Gastrocnemius medialis (tissue), 4 donors: ENCODE measurements at regions not wholly inside any gene's neighbourhood (a gene's known extent, or its start where the extent isn't known, plus 50 kb on each side); places are given as distances from the start of the nearest gene placed in this dataset.

Experiments
- ATAC-seq, 2 donors: fragments of 150-250 bp; one replicate each; pipeline ENCODE4 v1.9.1; 2016
- DNase-seq, 2 donors: peaks; one replicate each; pipeline ENCODE4 v3.0.0-alpha.2; 2019
- H3K27ac ChIP-seq, 4 donors: fragments of 200-600 bp; sonication (generic); 1 replicate in 1 of 4; 2 replicates in 3 of 4; pipeline ENCODE4 v1.5.1; 2016 to 2018; ENCODE audit warnings: mild to moderate bottlenecking in 2 of 4, moderate library complexity in 1 of 4
- H3K27me3 ChIP-seq, 3 donors: fragments of 200-600 bp; sonication (generic) in 2 of 3; 1 replicate in 1 of 3; 2 replicates in 2 of 3; pipeline versions ENCODE4 v1.5.1 to v1.6.0; 2016 to 2019; ENCODE audit warnings: mild to moderate bottlenecking in 1 of 3, moderate library complexity in 1 of 3
- H3K36me3 ChIP-seq, 2 donors: fragments of 200-600 bp; sonication (generic) in 1 of 2; one replicate each; pipeline ENCODE4 v1.5.1; 2017 to 2018
- H3K4me1 ChIP-seq, 2 donors: fragments of 200-600 bp; sonication (generic) in 1 of 2; one replicate each; pipeline ENCODE4 v1.5.1; 2016 to 2017; ENCODE audit warnings: mild to moderate bottlenecking in 2 of 2
- H3K4me3 ChIP-seq, 4 donors: fragments of 200-600 bp; sonication (generic) in 3 of 4; 1 replicate in 1 of 4; 2 replicates in 3 of 4; pipeline ENCODE4 v1.5.1; 2016 to 2019; ENCODE audit warnings: mild to moderate bottlenecking in 2 of 4
- H3K9me3 ChIP-seq, 3 donors: fragments of 200-600 bp; sonication (generic) in 2 of 3; 1 replicate in 1 of 3; 2 replicates in 2 of 3; pipeline ENCODE4 v1.5.1; 2016 to 2019
- POLR2A ChIP-seq, 2 donors: fragments of 450-650 bp; IDR thresholded peaks; one replicate each; pipeline ENCODE4 v1.6.1; 2017; ENCODE audit warnings: antibody characterized with exemption in 2 of 2, mild to moderate bottlenecking in 2 of 2, moderate library complexity in 2 of 2
- in situ Hi-C, 4 donors: fragments of 200-750 bp; cut with MboI; loops; one replicate each; pipeline versions ENCODE4 v1.15.0 to v1.8.0; 2017; ENCODE audit warnings: low sequenced_read_pairs in 4 of 4
- intact Hi-C: fragments of 100-400 bp; cut with DNase I; formaldehyde crosslinking; loops from one replicate; pipeline ENCODE4 v1.15.1; 2023; ENCODE audit warnings: low total_unique reads
- TF ChIP-seq, protein P1 (sequence below), 5 experiments: fragments of 450-650 bp in 3 of 5; fragments of 200-600 bp in 2 of 5; sonication (generic) in 2 of 5; IDR thresholded peaks in 4 of 5; conservative IDR thresholded peaks in 1 of 5; 1 replicate in 4 of 5; 2 replicates in 1 of 5; pipeline ENCODE4 v1.5.1; 2016 to 2019; ENCODE audit warnings: antibody characterized with exemption in 5 of 5, mild to moderate bottlenecking in 3 of 5, moderate library complexity in 3 of 5

DNA sequence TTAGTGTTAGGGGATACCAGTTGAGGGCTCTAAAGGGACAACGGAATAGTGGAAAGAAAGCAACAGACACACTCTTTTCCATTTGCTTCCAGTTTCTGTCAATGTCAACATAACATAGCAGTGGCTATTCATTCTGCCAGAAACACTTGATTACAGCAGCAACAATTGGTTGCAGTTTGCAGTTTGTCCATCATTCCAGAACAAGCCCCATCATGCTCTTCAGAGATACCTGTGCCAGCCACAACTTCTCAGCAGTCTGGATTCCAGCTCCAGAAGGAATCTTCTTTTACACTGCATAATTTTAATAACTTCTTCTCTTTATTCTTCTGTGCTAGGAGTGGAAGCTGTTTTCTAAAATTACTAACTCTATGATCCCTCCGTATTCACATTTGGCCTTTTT lies 1521.4 kb downstream of the PLA2G4A start:
- intact Hi-C loops = no loop called here
- Histone ChIP-seq H3K4me3 (no peak overlapping the region), H3K27ac (no peak overlapping the region), H3K36me3 (no peaks in the 10 kb centered on the region), H3K4me1 (no peaks in the 10 kb centered on the region), H3K27me3 (no peaks in the 10 kb centered on the region), H3K9me3 (no peaks in the 10 kb centered on the region)
- TF ChIP-seq, protein P1, sequence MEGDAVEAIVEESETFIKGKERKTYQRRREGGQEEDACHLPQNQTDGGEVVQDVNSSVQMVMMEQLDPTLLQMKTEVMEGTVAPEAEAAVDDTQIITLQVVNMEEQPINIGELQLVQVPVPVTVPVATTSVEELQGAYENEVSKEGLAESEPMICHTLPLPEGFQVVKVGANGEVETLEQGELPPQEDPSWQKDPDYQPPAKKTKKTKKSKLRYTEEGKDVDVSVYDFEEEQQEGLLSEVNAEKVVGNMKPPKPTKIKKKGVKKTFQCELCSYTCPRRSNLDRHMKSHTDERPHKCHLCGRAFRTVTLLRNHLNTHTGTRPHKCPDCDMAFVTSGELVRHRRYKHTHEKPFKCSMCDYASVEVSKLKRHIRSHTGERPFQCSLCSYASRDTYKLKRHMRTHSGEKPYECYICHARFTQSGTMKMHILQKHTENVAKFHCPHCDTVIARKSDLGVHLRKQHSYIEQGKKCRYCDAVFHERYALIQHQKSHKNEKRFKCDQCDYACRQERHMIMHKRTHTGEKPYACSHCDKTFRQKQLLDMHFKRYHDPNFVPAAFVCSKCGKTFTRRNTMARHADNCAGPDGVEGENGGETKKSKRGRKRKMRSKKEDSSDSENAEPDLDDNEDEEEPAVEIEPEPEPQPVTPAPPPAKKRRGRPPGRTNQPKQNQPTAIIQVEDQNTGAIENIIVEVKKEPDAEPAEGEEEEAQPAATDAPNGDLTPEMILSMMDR (IDR thresholded peaks at IDR 0.05 in 4 of 5, conservative IDR thresholded peaks at IDR 0.05 in 1 of 5) = no peak
- TF ChIP-seq POLR2A (IDR thresholded peaks at IDR 0.05) = no peak
- in situ Hi-C loops = no loop called here
- DNase-seq = no peak
- no peak for ATAC-seq

DNA sequence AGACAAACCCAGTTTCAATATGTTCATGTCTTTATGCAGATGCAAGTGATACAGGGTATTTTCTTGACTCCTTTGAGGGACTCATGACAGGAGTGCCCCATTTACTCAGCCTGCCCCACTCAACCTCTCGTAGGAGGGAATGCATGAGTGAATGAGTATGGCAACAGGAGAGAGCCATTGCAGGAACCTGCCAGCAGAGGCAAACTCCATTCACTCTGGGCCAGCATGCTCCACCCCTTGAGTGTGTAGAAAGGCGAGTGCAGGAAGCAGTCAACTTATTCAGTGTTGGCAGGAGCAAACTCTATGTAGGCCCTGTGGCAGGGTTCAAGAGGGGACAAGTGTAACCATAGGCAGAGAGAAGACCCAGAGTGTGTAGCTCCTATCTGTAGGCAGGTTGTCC lies 1526.3 kb downstream of the PLA2G4A start:
- ATAC-seq (no peak), DNase-seq (no peak)
- intact Hi-C loops (no loop called here), in situ Hi-C loops (no loop called here)
- H3K9me3 ChIP-seq = no peaks in the 10 kb centered on the region
- H3K27ac ChIP-seq = no peak overlapping the region
- no peak for TF ChIP-seq POLR2A (IDR thresholded peaks at IDR 0.05)
- TF ChIP-seq, protein P1 (IDR thresholded peaks at IDR 0.05 in 4 of 5, conservative IDR thresholded peaks at IDR 0.05 in 1 of 5) = no peak
- no peaks in the 10 kb centered on the region for H3K27me3 ChIP-seq
- H3K36me3 ChIP-seq = no peaks in the 10 kb centered on the region
- no peak overlapping the region for H3K4me3 ChIP-seq
- no peaks in the 10 kb centered on the region for H3K4me1 ChIP-seq

DNA sequence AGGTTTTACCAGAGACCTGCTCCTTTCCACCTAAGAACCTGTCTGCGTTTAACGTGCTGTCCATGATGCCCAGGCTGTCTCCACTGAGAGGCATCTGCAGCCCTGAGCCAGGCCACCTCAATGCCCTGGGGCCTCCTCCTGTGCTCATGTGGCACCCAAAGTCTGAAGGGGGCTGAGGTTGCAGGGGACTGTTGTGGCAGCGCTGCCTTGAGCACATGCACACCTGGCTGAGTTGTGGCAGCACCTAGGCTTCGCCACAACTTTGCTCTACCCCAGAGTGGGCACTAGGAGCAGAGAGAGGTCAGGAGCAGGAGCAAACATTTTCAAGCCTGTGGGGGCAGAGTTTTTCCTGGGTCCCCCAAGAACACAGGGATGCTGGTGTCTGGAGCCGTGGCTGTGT lies 1527.1 kb downstream of the PLA2G4A start:
- in situ Hi-C loops (no loop called here), intact Hi-C loops (no loop called here)
- ATAC-seq (no peak), DNase-seq (no peak)
- H3K4me3 ChIP-seq = no peak overlapping the region
- TF ChIP-seq POLR2A (IDR thresholded peaks at IDR 0.05) = no peak
- TF ChIP-seq, protein P1 (IDR thresholded peaks at IDR 0.05 in 4 of 5, conservative IDR thresholded peaks at IDR 0.05 in 1 of 5) = no peak
- no peaks in the 10 kb centered on the region for H3K4me1 ChIP-seq
- H3K27me3 ChIP-seq = no peaks in the 10 kb centered on the region
- no peaks in the 10 kb centered on the region for H3K9me3 ChIP-seq
- H3K36me3 ChIP-seq = no peaks in the 10 kb centered on the region
- H3K27ac ChIP-seq = no peak overlapping the region

DNA sequence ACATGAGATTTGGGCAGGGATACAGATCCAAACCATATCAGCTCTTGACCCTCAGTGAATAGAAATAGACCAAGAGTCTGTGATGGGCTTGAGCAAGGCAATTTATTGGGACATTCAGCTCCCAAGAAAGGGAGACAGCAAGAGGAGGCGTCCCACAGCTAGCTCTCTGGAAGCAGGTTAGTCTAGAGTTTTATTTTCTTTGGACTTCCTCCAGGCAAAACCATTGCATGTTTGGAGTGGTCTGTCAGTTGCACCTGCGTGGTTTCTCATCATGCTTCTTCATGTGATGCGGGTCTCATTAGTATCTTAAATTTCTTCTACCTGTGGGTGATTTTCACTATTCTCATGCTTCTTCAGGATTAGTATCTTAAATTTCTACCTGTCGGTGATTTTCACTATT lies 1530.6 kb downstream of the PLA2G4A start:
- in situ Hi-C loops (no loop called here), intact Hi-C loops (no loop called here)
- Histone ChIP-seq H3K27me3 (no peaks in the 10 kb centered on the region), H3K4me1 (no peaks in the 10 kb centered on the region), H3K4me3 (no peak overlapping the region), H3K9me3 (no peaks in the 10 kb centered on the region), H3K27ac (no peak overlapping the region), H3K36me3 (no peaks in the 10 kb centered on the region)
- TF ChIP-seq POLR2A (IDR thresholded peaks at IDR 0.05) = no peak
- TF ChIP-seq, protein P1 (IDR thresholded peaks at IDR 0.05 in 4 of 5, conservative IDR thresholded peaks at IDR 0.05 in 1 of 5) = no peak
- ATAC-seq (no peak), DNase-seq (no peak)

DNA sequence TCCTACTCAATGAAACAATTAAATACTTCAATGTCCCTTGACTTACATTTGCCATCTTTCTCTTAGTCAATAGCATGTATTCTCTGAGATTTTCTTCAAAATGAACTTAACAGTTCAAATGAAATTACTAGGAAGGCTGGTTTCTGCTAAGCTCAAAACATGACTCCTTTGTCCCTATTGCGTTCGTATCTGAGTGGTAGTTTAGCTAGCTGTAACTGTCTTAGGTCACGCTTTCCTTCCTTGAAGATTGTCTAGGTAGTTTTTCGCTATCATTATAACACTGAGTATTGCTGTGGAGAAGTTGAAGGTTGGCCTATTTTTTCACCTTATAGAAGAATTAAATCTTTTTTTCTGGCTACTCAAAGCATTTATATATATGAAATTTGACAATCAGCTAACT lies 1535.2 kb downstream of the PLA2G4A start:
- DNase-seq = no peak
- no peak overlapping the region for H3K27ac ChIP-seq
- H3K4me3 ChIP-seq = no peak overlapping the region
- intact Hi-C loops (no loop called here), in situ Hi-C loops (no loop called here)
- no peaks in the 10 kb centered on the region for H3K36me3 ChIP-seq
- H3K27me3 ChIP-seq = no peaks in the 10 kb centered on the region
- ATAC-seq = no peak
- TF ChIP-seq, protein P1 (IDR thresholded peaks at IDR 0.05 in 4 of 5, conservative IDR thresholded peaks at IDR 0.05 in 1 of 5) = no peak
- no peak for TF ChIP-seq POLR2A (IDR thresholded peaks at IDR 0.05)
- H3K4me1 ChIP-seq = no peaks in the 10 kb centered on the region
- no peaks in the 10 kb centered on the region for H3K9me3 ChIP-seq
